AG10803 (cell line): ENCODE measurements at regions not wholly inside any gene's neighbourhood (a gene's known extent, or its start where the extent isn't known, plus 50 kb on each side); places are given as distances from the start of the nearest gene placed in this dataset.

Experiments used
- DNase-seq: peaks from one replicate; pipeline ENCODE4 v3.0.0; 2010; ENCODE audit warnings: low read depth
- H3K4me3 ChIP-seq: 2 replicates; pipeline ENCODE4 v1.5.1; 2011; ENCODE audit warnings: mild to moderate bottlenecking, low read length, control low read depth
- TF ChIP-seq, protein P1 (sequence below): conservative IDR thresholded peaks from 2 replicates; pipeline ENCODE4 v1.5.1; 2011; ENCODE audit warnings: mild to moderate bottlenecking, low read length, control low read depth, inconsistent platforms

DNA sequence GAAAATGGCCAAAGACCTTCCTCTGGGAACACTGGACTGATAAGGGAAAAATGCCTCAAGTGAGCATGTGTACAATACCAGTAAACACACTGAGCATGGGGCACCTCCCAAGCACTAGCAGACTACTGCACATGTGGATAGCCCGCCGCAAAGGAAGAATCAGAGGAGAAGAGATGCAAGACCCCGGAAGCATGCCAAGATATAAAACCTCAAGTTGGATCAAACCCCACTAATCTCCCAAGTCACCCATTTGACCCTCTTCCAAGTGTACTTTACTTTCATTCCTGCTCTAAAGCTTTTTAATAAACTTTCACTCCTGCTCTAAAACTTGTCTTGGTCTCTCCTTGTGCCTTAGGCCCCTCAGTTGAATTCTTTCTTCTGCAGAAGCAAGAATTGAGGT is 121.1 kb upstream of the PLAAT1 start:
- DNase-seq = no peak
- TF ChIP-seq, protein P1, sequence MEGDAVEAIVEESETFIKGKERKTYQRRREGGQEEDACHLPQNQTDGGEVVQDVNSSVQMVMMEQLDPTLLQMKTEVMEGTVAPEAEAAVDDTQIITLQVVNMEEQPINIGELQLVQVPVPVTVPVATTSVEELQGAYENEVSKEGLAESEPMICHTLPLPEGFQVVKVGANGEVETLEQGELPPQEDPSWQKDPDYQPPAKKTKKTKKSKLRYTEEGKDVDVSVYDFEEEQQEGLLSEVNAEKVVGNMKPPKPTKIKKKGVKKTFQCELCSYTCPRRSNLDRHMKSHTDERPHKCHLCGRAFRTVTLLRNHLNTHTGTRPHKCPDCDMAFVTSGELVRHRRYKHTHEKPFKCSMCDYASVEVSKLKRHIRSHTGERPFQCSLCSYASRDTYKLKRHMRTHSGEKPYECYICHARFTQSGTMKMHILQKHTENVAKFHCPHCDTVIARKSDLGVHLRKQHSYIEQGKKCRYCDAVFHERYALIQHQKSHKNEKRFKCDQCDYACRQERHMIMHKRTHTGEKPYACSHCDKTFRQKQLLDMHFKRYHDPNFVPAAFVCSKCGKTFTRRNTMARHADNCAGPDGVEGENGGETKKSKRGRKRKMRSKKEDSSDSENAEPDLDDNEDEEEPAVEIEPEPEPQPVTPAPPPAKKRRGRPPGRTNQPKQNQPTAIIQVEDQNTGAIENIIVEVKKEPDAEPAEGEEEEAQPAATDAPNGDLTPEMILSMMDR = no peak
- no peak overlapping the region for H3K4me3 ChIP-seq

DNA sequence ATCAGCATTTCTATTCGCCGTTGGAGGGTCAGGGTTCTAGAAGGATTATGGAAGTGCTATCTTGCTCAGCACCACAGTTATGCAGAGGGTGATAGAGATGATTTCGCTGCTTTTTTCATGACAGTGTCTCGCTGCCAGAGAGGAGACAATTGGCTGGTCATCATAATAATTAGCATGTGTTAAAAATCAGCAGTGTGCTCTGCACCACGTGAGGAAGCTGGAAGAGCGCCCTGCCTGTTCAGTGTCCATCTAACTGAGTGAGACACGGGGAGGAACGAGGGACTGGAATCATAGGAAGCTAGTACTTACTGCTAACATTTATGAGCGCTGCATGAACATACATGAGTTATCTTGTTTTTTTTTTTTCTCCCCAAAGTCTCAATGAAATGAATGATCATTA is 116.2 kb upstream of the PLAAT1 start:
- no peak for DNase-seq
- TF ChIP-seq, protein P1 = no peak
- no peak overlapping the region for H3K4me3 ChIP-seq

DNA sequence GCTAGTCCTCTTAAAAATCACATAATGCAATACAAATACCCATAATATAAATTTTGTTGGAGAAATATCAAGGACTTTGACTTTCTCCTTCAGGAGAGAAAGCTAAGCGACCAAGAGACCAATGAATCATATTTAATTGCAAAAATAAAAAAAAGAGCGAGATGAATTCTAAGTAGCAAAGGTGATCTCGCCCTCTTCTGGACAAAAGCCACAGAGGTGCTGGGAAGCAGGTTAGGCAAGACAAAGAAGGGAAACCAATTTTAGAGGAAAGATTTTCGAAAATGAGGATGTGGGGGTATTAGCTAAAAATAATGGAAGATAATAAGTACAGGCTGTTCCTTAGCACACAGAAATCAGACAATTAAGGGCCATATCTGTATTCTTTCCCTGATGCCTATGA is 111.4 kb upstream of the PLAAT1 start:
- TF ChIP-seq, protein P1 = no peak
- no peak for DNase-seq
- H3K4me3 ChIP-seq = no peak overlapping the region

DNA sequence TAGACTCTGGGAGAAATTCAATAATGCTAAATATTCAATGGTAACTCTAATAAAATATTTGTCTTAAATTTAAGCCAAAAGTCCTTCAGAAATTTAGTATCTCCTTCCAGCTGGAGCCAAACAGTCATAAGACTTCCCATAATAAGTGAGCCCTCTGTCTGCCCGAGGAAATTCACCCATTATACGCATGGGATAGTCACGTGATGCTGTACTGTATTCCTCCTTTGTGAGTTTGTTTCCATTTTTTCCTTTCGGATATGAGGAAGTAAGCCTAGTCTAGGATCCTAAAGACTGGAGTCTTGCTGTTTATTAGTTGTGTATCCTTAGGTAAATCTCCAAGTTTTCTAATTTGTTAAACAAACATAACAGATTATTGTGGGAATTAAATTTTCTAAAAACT is 110.4 kb upstream of the PLAAT1 start:
- H3K4me3 ChIP-seq = no peak overlapping the region
- no peak for DNase-seq
- TF ChIP-seq, protein P1 = no peak

DNA sequence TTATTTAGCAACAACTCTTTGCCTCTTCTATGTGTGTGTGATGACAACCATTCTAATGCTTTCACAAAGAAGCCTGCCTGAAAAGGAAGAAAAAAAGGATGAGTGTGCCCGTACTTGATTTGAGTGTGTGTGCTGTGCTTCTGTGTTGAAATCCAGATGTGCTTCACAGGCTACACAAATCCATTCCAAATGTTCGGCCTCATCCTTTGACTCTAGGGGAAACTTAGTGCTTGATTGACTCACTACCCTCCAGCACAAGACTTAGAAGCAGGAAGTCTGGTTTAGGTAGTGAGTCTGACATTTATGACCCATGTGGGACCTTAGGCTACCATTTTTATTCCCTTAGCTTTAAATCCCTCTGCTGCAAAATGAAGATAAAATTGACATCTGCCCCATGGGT is 108.8 kb upstream of the PLAAT1 start:
- no peak overlapping the region for H3K4me3 ChIP-seq
- peak; percentile 30 for DNase-seq
- TF ChIP-seq, protein P1 = no peak

DNA sequence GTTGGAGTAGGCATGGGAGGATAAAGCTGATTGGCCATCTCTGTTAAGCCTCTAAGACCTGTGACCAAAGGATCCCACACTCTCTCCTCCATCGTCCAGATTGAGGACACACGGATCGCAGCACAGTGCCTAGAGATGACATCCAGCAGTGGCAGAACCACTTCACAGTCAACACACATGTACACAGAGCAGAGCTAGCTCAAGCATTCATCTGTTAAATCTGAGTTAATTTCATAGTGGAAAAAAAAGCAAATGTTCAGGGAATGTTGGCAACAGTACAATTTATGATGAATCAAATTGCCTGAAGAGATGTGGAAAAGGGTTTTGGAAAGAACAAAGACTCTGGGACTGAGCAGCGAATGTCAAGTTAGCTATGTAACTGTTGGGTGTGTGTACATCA is 108.1 kb upstream of the PLAAT1 start:
- H3K4me3 ChIP-seq = no peak overlapping the region
- TF ChIP-seq, protein P1 = no peak
- DNase-seq = peak; percentile 25

DNA sequence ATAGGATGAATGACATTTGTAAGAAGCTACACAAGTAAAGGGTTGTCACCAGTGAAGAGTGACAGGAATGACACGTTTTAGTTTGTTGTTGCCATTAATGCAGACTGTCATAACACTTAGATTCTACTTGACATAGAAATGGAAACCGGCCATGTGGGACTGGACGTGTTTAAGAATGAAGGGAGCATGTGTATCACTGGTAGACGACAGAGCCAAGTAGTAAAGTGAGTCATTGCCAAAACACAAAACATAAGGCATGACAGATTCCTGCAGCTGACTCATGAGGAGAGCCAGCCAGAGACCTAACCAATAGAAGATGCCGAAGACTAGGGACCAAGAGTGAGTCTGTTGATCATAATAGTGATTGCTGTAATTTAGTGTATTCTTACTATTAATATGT is 106.2 kb upstream of the PLAAT1 start:
- peak; percentile 84 for DNase-seq
- TF ChIP-seq, protein P1 = no peak
- no peak overlapping the region for H3K4me3 ChIP-seq
